Mammary epithelial cell (primary cell): ENCODE measurements at regions not wholly inside any gene's neighbourhood (a gene's known extent, or its start where the extent isn't known, plus 50 kb on each side); places are given as distances from the start of the nearest gene placed in this dataset.

Experiments used
- CTCF ChIP-seq, 2 donors: IDR thresholded peaks in 1 of 2; conservative IDR thresholded peaks in 1 of 2; 2 replicates each; pipeline ENCODE4 v1.5.1; 2011 to 2012; ENCODE audit warnings: inconsistent platforms in 2 of 2, low read length in 2 of 2, mild to moderate bottlenecking in 2 of 2, control low read depth in 1 of 2, low read depth in 1 of 2; ENCODE audit not compliant: insufficient read depth in 1 of 2; ENCODE audit errors: extremely low read depth in 1 of 2
- EZH2 ChIP-seq: IDR thresholded peaks from 2 replicates; pipeline ENCODE4 v1.6.1; 2012; ENCODE audit warnings: low read length, inconsistent platforms, borderline replicate concordance

GRCh38 chr4:45954276-45954675 is 169.6 kb downstream of the GABRG1 start:
- TF ChIP-seq CTCF (conservative IDR thresholded peaks at IDR 0.05 in 1 of 2, IDR thresholded peaks at IDR 0.05 in 1 of 2; ENCODE audit: extremely low read depth in 1 of 2, insufficient read depth in 1 of 2, low read depth in 1 of 2, low read length in 2 of 2) (no peak), EZH2 (no peak)
